ENCODE measurements at regions not wholly inside any gene's neighbourhood (a gene's known extent, or its start where the extent isn't known, plus 50 kb on each side); places are given as distances from the start of the nearest gene placed in this dataset.

DNA sequence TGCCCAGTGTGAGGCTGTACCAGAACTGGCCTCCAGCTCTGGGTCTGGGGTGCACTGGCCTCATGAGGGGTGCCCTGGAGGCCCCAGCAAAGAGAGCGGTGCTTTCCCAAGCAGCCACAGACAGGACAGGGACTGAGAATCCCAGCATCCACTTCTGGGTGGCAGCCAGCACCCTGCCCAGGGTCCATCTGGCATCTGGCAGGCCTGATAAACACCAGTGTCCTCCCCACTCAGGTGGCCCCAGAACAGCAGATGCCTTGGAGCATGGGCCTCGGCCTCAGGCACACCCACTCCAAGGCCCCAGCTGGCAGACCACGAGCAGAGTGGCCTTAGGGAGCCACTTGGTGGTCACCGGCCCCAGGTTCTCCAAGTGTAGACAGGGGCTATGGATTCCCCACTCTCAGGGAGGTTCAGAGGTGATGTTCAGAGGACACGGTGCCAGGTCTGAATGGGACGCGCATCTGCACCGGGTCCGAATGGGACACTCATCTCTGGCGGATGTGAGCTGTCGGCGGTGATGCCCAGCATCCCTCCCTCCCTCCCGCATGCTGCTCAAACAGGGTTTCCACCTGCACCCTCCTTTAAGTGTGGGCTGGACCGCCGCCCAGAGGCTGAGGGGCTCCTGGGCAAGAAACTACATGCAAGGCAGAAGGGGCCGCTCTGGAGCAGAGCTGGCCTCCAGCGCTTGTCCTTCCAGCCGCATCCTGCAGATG is 82.2 kb upstream of the GPC1 start:
- TF ChIP-seq, protein P1, sequence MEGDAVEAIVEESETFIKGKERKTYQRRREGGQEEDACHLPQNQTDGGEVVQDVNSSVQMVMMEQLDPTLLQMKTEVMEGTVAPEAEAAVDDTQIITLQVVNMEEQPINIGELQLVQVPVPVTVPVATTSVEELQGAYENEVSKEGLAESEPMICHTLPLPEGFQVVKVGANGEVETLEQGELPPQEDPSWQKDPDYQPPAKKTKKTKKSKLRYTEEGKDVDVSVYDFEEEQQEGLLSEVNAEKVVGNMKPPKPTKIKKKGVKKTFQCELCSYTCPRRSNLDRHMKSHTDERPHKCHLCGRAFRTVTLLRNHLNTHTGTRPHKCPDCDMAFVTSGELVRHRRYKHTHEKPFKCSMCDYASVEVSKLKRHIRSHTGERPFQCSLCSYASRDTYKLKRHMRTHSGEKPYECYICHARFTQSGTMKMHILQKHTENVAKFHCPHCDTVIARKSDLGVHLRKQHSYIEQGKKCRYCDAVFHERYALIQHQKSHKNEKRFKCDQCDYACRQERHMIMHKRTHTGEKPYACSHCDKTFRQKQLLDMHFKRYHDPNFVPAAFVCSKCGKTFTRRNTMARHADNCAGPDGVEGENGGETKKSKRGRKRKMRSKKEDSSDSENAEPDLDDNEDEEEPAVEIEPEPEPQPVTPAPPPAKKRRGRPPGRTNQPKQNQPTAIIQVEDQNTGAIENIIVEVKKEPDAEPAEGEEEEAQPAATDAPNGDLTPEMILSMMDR (IDR thresholded peaks at IDR 0.05) = no peak
- no peak for TF ChIP-seq ZFX (IDR thresholded peaks at IDR 0.05; ENCODE audit: borderline replicate concordance)

Measured in 22Rv1 (cell line).